ENCODE measurements at regions not wholly inside any gene's neighbourhood (a gene's known extent, or its start where the extent isn't known, plus 50 kb on each side); places are given as distances from the start of the nearest gene placed in this dataset.
"Not testable (repeated sequence)": the region's sequence is repeated elsewhere in the genome, so short reads cannot be mapped to it uniquely, and the experiment has no call there.

DNA sequence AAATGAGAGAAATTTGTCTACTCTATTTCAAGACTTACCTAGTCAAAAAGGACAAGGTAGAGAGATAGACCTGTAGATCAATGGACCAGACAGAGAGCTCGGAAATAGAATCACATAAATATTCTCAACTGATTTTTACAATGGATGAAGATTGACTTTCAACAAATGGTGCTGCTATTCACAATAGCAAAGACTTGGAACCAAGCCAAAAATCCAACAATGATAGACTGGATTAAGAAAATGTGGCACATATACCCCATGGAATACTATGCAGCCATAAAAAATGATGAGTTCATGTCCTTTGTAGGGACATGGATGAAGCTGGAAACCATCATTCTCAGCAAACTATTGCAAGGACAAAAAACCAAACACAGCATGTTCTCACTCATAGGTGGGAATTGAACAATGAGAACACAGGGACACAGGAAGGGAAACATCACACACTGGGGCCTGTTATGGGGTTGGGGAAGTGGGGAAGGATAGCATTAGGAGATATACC lies 1128.2 kb downstream of the UQCRFS1 start:
- not testable (repeated sequence) for DNase-seq

DNA sequence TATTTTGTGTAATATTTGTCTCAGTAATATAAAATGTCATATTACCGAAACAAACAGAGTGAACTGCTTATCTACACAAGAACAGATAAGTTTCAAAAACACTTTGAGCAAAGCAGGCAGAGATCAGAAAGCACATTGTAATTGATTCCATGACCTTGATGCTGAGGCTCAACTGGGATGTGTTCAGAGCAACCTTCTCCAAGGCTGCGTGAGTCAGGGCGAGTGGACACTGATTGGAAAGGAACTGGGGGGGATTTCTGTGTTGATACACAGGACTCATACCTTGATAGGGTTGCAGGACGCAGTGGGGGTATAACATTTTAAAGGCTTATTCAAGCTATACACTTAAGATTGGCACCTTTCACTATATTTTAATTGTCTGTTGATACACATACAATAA lies 1136.3 kb downstream of the UQCRFS1 start:
- DNase-seq = no peak

DNA sequence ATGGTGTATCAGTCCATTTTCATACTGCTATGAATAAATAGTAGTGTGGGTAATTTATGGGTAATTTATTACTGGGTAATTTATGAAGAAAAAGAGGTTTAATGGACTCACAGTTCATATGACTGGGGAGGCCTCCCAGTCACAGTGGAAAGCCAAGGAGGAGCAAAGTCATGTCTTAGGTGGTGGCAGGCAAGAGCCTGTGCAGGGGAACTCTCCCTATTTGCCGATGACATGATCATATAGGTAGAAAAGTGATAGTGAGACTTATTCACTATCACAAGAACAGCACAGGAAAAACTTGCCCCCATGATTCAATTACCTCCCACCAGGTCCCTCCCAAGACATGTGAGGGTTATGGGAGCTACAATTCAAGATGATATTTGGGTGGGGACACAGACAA lies 1137.7 kb downstream of the UQCRFS1 start:
- DNase-seq = no peak

DNA sequence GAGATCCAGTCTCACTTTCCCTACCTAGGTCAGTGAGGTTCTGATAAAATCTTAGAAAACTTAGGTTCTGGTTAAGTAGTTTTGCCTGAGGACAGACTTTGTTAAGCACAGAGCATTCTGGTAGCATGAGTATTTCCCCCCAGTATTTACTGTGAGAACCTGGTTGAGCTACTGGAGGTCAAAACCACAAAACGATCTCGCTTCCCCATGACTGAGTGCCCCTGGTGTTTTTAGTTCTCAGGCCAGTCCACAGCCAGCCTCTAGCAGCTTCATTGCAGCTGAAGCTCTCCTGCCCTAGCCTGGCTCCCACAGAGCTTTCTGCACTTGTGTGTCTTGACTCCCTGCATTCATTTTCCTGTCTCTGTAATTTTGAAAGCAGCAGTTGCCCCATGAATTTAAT lies 1138.2 kb downstream of the UQCRFS1 start:
- no peak for DNase-seq

DNA sequence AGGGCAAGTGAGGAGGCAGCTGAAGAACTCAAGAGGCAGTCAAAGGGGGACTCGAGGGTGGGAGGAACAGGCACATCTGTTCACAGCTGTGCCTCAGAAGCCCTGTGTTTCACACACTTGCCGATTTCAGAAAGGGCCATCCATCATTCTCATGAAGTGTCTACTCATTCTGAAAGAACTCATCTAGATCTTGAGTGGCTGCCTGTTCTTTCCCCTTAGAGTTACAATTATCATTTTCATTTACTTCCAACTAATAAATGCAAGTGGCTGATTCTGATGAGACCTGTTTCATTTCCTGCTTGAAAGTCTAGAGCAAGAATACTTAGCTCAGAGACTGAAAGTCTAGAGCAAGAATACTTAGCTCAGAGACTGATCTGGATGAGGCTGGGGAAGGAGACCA lies 1145.1 kb downstream of the UQCRFS1 start:
- DNase-seq = no peak

DNA sequence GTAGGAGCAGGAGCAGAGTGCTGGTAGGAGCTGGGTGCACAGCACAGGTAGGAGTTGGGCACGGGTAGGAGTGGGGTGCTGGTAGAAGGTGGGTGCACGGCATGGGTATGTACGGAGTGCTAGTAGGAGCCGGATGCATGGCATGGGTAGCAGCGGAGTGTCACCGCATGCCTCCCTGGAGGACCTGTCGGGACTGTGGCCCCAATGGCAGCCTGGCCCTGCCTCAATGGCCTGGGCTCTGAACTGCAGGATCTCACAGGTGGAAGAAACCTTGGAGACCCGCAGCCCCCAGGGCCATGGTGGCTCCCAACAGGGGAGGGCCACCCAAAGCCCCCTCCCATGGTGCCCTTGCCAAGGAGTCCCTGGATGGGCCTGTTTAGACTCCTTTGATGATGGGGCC lies 1146.0 kb downstream of the UQCRFS1 start:
- DNase-seq = no peak

DNA sequence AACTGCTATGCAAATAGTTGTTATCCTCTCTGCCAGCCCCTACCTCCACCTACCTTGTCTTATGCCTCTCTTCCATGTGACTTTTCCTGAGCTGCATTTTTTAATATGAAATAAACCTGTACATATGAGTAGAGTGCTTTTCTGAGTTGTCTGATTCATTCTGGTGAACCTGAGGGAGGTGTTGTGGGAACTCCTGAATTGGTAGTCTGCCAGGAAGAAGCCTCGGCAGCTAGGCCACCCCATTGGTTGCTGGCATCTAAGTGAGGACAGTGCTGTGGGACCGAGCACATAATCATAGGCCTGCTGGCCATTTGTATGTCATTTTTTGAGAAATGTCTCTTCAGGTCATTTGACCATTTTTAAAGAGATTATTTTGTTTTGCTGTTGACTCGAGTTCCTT lies 1146.8 kb downstream of the UQCRFS1 start:
- no peak for DNase-seq

DNA sequence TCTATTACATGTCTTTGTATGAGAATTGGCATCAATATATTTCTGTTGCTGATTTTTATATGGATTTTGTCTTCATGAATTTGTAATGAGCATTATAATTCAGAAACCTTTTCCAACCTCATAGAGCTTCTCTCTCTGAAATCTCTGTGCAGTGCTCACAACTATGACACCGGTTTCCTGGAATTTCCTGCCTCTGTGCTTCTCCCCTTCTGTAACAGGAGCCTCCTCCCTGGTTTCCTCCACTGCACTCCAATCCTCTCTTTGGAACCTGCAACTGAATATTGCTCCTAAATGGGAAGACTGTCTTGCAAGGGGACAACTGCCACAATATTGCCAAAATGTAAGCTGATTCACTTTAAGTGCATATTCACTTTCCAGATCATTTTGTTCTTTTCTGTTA lies 1147.9 kb downstream of the UQCRFS1 start:
- DNase-seq = no peak

DNA sequence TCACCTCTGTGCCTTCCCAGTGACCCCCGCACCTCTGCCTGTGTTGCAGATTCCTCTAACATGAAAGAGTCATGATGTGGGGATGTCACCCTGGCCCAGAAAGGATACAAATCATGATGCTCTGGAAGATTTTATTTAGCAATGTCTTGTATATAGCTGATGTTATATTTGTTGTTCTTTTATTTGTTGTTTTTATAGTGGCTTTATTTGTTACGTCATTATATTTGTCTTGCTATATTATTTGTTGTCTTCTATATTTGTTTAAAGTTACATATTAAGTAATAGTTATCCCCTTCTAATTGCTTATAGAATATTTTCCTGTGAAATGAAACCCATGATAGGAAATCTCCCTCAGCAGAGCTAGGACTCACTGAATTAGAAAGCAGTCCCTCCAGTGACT lies 1149.2 kb downstream of the UQCRFS1 start:
- DNase-seq = no peak

DNA sequence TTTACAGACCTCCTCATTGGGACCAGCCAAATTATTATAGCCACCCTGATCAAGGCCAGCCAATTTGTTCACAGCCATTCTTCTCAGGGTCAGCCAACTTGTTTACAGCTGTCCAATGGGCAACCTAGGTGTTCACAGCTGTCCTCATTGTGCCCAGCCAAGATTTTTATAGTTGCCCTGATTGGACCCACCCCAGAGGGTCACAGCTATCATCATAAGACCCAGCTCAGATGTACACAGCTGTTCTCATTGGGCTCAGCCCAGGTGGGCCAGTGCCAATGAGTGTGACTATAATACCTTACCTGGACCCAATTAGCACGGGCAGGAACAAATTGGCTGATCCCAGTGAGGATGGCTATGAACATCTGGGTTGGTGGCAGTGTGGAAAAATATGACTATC lies 1151.8 kb downstream of the UQCRFS1 start:
- DNase-seq = no peak

DNA sequence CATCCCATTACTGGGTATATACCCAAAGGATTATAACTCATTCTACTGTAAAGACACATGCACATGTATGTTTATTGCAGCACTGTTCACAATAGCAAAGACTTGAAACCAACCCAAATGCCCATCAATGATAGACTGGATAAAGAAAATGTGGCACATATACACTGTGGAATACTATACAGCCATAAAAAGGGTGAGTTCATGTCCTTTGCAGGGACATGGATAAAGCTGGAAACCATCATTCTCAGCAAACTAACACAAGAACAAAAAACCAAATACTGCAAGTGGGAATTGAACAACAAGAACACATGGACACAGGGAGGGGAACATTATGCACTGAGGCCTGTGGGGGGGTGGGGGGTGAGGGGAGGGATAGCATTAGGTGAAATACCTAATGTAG lies 1155.9 kb downstream of the UQCRFS1 start:
- DNase-seq = not testable (repeated sequence)

DNA sequence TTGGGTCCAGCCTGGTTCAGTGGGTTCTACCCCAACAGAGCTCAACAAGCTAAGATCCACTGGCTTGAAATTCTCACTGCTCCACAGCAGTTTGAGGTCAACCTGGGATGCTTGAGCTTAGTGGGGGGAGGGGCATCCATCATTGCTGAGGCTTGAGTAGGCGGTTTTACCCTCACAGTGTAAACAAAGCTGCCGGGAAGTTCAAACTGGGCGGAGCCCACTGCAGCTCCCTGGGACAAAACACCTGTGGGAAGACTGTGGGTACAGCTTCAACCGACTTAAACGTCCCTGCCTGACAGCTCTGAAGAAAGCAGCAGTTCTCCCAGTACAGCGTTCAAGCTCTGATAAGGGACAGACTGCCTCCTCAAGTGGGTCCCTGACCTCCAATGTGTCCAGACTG lies 1161.9 kb downstream of the UQCRFS1 start:
- DNase-seq = no peak

DNA sequence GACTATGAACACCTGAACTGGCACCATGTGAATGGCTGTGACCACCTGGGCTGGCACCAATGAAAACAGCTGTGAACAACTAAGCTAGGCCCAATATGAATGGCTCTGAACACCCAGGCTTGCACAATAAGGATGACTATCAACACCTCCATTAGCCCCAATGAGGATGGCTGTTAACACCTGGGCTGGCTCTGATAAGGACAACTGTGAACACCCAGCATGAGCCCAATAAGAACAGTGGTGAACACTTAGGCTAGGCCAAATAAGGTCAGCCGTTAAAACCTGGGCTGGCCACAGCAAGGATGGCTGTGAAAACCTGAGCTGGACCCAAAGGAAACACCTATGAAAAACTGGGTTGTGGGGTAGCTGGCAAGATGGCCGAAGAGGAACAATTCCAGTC lies 1163.1 kb downstream of the UQCRFS1 start:
- DNase-seq = no peak

DNA sequence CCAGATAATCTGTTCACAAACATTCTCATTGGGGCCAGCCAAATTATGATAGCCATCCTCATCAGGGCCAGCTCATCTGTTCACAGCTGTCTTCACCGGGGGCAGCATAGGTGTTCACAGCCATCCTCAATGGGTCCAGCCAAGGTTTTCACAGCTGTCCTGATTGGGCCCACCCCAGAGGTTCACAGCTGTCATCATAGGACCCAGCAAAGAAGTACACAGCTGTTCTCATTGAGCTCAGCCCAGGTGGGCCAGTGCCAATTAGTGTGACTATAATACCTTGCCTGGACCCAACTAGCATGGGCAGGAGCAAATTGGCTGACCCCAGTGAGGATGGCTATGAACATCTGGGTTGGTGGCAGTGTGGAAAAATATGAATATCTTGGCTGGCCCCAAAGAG lies 1166.0 kb downstream of the UQCRFS1 start:
- DNase-seq = no peak

DNA sequence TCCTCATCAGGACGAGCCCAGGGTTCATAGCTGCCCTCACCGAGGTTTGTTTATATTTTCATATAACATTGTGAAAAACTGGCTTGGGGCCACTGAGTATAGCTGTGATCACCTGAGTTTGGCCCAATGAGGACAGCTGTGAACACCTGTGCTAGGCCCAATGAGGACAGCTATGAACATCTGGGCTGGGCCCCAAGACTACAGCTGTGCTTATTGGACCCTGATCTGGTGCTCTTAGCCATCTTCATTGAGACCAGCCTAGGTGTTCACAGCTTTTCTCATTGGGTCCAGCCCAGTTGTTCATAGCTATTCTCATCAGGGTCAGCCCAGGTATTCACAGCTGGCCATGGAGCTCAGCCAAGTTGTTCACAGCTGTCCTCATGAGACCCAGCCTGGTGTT lies 1167.3 kb downstream of the UQCRFS1 start:
- no peak for DNase-seq

DNA sequence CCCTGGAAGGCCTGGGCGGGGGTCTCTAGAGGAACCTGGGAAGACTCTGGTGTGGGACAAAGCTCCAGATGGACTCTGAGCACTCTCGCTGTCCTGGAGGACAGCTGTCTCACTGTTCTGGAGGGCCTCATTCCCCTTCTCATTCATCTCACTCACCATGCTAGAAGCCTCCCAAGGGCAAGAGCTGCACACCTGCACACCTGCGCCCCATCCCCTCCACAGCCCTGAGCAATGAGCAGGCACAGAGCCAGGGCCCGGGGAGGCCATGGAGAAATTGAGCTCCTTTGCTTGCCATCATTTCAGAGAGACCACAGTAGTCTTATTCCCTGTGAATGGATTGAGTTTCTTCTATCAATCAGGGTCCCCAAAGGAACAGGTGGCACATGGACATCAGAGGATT lies 1168.5 kb downstream of the UQCRFS1 start:
- no peak for DNase-seq

DNA sequence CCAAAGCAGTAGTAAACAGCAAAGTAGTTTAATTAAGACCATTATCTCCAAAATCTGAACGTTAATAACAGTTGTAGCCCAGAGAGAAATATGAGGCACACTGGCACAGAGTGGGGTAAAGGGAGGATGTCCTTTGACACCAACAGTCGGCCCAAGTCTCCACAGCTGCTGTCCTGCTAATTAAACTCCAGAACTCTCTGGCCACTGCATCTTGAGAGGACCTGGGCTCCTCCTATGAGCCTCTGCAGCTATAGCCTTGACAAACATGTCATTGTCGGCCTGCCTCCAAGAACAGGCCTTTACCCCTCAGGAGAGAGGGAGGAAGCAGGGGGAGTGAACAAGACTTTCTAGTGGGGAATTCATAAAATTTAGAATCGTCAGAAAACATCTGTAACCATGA lies 1170.4 kb downstream of the UQCRFS1 start:
- DNase-seq = no peak

DNA sequence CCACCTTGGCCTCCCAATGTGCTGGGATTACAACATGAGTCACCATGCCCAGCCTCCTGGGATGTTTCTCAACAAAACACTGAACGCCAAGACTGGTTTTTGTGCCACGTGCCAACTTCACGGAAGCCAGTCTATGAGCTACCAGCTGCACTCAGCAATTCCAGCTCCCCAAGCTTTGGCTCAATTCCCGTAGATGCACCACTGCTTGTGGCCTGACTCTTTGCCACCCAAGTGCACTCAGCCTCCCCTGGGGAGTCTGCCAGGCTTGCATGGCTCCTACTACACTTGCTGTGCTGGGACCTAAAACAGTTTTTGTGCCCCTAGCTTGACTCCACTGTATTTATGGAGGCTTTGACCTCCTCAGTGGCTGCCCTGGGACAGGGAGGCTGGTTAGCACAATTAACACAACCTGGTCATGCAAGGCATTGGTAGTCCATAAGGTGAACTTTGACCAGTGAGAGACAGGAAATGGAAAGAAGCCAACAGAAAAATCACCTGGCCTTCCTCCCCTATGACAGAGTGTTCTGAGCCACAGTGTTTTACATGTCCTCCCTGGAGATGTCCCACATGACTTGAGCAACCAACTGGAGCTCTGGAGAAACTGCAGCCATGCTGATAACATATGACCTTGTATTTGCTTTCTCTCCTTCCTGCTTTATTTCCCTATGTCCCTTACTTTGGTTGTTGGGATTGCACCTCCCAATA lies 1173.1 kb downstream of the UQCRFS1 start:
- DNase-seq = no peak

DNA sequence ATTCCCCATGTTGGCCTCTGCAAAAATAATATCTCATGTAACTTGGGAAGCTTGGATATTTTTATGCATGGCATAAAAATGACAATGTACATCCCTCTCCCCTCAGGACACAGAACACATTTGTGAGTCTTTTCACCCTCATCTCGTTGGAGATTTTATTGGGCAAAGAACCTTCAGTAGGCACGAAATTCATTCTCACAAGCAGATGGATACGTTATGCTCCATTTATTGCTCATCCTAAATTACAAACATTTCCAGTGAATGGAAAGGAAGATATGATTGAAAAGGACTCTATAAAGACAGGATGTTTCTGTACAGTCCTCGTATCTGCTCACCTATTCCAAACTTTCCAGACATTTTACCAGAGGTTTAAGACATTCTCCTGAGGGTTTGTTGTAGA lies 1175.8 kb downstream of the UQCRFS1 start:
- no peak for DNase-seq

DNA sequence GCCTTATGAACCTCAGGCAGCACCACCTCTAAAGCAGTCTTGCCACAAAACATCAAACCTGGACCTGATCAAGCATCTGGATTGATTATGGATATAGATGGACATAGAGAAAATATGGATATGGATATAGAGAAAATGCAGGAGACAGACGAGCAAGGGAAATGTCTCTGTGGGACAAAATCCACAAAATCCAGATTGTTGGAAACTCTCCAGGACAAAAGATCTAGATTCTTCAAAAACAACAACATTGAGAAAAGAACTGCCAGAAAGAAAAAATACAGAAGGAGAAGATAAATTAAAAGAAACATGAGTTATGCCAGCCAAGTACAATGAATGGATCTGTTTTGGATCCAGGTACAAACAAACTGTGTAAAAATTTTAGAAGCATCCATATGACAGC lies 1176.5 kb downstream of the UQCRFS1 start:
- no peak for DNase-seq

DNA sequence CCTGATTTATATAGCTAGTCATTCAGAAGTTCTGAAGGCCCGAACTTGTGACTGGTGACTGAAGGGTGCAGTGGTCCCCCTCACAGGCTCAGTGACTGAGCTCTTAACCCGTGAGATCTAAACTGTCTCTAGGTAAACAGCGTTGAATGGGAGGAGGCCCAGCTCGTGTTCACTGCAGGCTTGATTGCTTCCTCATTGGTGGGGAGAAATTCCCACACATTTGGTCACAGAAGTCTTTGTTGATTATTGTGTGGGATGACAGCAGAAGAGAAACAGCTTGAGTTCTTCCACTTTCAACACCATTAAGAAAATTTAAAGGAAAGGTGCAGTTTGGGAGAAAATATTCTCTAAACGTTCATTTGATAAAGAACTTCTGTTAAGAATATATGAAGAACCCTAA lies 1178.0 kb downstream of the UQCRFS1 start:
- DNase-seq = no peak

DNA sequence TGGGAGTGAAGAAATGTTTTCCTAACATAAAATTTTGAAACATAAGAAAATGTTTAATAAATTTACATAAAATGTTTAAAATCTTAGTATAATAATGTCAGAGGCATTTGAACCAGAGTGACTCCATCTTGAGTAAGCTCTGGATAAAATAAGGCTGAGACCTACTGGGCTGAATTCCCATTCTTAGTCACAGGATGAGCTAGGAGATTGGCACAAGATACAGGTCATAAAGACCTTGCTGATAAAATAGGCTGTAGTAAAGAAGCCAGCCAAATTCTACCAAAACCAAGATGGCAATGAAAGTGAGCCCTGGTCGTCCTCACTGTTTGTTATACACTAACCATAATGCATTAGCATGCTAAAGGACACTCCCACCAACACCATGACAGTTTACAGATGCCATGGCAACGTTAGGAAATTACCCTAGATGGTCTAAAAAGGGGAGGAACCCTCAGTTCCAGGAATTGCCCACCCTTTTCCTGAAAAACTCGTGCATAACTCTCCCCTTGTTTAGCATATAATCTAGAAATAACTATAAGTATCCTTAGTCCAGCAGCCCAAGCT lies 1184.0 kb downstream of the UQCRFS1 start:
- DNase-seq = no peak

DNA sequence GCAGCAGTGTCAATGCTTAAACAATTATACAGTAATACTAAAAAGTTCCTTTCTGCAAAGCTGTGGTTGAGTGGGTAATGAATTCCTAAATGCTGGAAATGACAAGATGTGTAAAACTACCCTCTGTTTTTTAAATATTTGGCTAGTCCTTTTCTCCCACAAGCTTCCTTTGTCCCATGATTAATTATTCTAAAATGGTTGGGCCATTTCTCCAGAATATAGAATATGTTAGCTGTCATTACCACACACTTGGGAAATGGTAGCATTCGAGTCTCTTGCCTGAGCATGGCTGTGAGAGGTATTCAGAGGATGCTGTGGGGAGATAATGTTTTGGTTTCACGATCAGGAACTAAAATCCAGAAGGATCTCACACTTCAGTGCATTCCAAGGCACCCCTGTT lies 1185.8 kb downstream of the UQCRFS1 start:
- no peak for DNase-seq

DNA sequence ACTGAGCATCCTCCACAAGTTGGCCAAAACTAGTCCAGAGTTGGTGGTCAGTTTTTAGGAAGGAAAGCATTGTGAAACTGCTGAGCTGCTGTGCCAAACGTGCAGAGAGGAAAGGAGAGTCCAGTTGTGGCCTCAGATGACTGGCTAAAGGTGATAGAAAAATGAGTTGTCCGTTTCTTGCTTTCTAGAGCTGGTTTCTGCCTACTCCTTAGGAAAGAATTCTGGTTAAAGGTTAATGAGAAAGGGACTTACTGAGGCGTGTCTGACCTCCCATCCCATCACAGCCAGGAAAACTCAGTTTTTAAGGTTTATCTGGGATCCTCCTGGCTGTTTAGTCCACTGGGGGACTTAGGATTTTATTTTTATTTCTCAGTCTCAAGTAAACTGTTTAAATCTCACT lies 1186.3 kb downstream of the UQCRFS1 start:
- no peak for DNase-seq

DNA sequence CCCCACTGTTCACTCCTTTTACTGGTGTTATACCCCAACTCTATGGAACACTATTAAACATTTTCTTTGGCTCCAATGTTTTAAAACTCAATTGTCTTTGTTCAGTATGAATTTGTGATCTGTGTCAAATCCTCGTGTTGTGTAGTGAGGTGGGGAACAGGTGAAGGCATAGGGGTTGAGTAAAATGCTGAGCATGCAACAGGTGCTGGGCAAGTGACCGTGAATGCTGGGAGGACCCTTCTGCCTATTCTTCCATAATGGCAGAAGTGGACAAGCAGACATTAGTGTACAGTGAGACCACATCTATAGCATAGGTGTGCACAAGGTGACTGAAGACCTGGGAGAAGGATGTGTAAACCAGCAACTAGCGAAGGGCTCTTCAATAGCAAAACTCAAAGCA lies 1188.0 kb downstream of the UQCRFS1 start:
- DNase-seq = no peak

All from NCI-H1105 treated with DMSO at 0.1 percent for 48 hours (cell line).